H1 (cell line): ENCODE measurements at regions not wholly inside any gene's neighbourhood (a gene's known extent, or its start where the extent isn't known, plus 50 kb on each side); places are given as distances from the start of the nearest gene placed in this dataset.

Experiments
- CTCF ChIA-PET: fragments of 300-600 bp; sonication (Branson Sonifier 250); formaldehyde crosslinking; loops from one replicate; lab custom pipeline; 2021; ENCODE audit not compliant: partially characterized antibody; lab: Charles Lee
- POLR2A ChIA-PET: fragments of 300-600 bp; sonication (Branson Sonifier 250); formaldehyde crosslinking; loops from one replicate; lab custom pipeline; 2021; ENCODE audit warnings: inconsistent platforms; ENCODE audit not compliant: partially characterized antibody; lab: Charles Lee
- DNase-seq, 2 experiments: peaks; one replicate each; pipeline versions ENCODE4 v3.0.0 to v3.0.0-alpha.2; 2010 to 2022; ENCODE audit warnings: low spot score in 2 of 2, low read depth in 1 of 2, mixed read lengths in 1 of 2
- FAIRE-seq: peaks from 2 replicates; lab custom pipeline; 2011; peaks lifted over from hg19 to GRCh38; lab: Jason Lieb, UNC
- H2AFZ ChIP-seq: 2 replicates; pipeline ENCODE4 v1.8.1; 2012; ENCODE audit warnings: low read length, inconsistent platforms
- H2AK5ac ChIP-seq: 2 replicates; pipeline ENCODE4 v1.6.1; 2013; ENCODE audit warnings: low read depth, low read length
- H2BK120ac ChIP-seq: replicated peaks from 2 replicates; pipeline ENCODE3; 2013; ENCODE audit warnings: low read depth, low read length, inconsistent platforms
- H2BK12ac ChIP-seq: 2 replicates; pipeline ENCODE4 v1.6.1; 2013; ENCODE audit warnings: low read depth, low read length
- H2BK15ac ChIP-seq: 2 replicates; pipeline ENCODE4 v1.6.1; 2013; ENCODE audit warnings: low read length
- H2BK20ac ChIP-seq: 2 replicates; pipeline ENCODE4 v1.6.1; 2013; ENCODE audit warnings: low read length
- H2BK5ac ChIP-seq: 2 replicates; pipeline ENCODE4 v1.6.1; 2013; ENCODE audit warnings: low read depth, low read length
- H3K14ac ChIP-seq: 2 replicates; pipeline ENCODE4 v1.6.1; 2013; ENCODE audit warnings: inconsistent platforms; ENCODE audit not compliant: insufficient read length
- H3K18ac ChIP-seq: 2 replicates; pipeline ENCODE4 v1.6.1; 2013; ENCODE audit warnings: low read length; ENCODE audit errors: extremely low read depth
- H3K23ac ChIP-seq: 2 replicates; pipeline ENCODE4 v1.6.1; 2013; ENCODE audit warnings: inconsistent platforms; ENCODE audit not compliant: insufficient read length
- H3K23me2 ChIP-seq: 2 replicates; pipeline ENCODE4 v1.6.1; 2013; ENCODE audit warnings: low read depth, low read length
- H3K27ac ChIP-seq: 2 replicates; pipeline ENCODE4 v1.6.1; 2011; ENCODE audit warnings: low read depth, low read length, inconsistent platforms
- H3K27me3 ChIP-seq, 4 experiments: replicated peaks in 1 of 4; 1 replicate in 1 of 4; 2 replicates in 3 of 4; pipeline versions ENCODE4 v1.6.1 to v1.8.1; 2011 to 2013; ENCODE audit warnings: low read length in 3 of 4, mild to moderate bottlenecking in 3 of 4, inconsistent platforms in 2 of 4, mixed read lengths in 2 of 4, moderate library complexity in 1 of 4; ENCODE audit not compliant: control insufficient read depth in 3 of 4, insufficient read depth in 3 of 4; ENCODE audit errors: extremely low read depth in 1 of 4
- H3K36me3 ChIP-seq, 4 experiments: 2 replicates each; pipeline versions ENCODE4 v1.6.1 to v1.8.1; 2011 to 2013; ENCODE audit warnings: mild to moderate bottlenecking in 4 of 4, low read length in 3 of 4, moderate library complexity in 2 of 4, control low read depth in 1 of 4, inconsistent platforms in 1 of 4; ENCODE audit not compliant: insufficient read depth in 4 of 4, control insufficient read depth in 2 of 4
- H3K4ac ChIP-seq: replicated peaks from 2 replicates; pipeline ENCODE3; 2013; ENCODE audit warnings: low read length, low read depth, mixed read lengths, inconsistent platforms; ENCODE audit not compliant: insufficient read length
- H3K4me1 ChIP-seq, 4 experiments: replicated peaks in 1 of 4; 1 replicate in 1 of 4; 2 replicates in 3 of 4; pipeline versions ENCODE4 v1.6.1 to v1.8.1; 2011 to 2013; ENCODE audit warnings: low read length in 3 of 4, inconsistent platforms in 2 of 4, mixed read lengths in 1 of 4; ENCODE audit not compliant: insufficient read depth in 4 of 4, control insufficient read depth in 3 of 4
- H3K4me2 ChIP-seq, 2 experiments: 2 replicates each; pipeline versions ENCODE4 v1.6.1 to v1.8.1; 2011 to 2013; ENCODE audit warnings: low read depth in 2 of 2, low read length in 2 of 2, control low read depth in 1 of 2, inconsistent platforms in 1 of 2, mild to moderate bottlenecking in 1 of 2; ENCODE audit not compliant: insufficient read depth in 1 of 2
- H3K4me3 ChIP-seq, 4 experiments: fragments of 200-600, 300-600 bp in 1 of 4; sonication (generic), shearing (Covaris generic), sonication (Bioruptor Twin) in 1 of 4; 2 replicates each; pipeline versions ENCODE4 v1.5.1 to v1.8.1; 2011 to 2016; ENCODE audit warnings: low read length in 4 of 4, low read depth in 3 of 4, control low read depth in 2 of 4, inconsistent platforms in 2 of 4, mild to moderate bottlenecking in 2 of 4, mixed read lengths in 1 of 4, moderate library complexity in 1 of 4; ENCODE audit not compliant: insufficient read depth in 2 of 4; ENCODE audit errors: extremely low read depth in 1 of 4
- H3K56ac ChIP-seq: replicated peaks from 2 replicates; pipeline ENCODE3; 2013; ENCODE audit warnings: low read depth, mild to moderate bottlenecking, mixed read lengths, low read length, inconsistent platforms; ENCODE audit not compliant: insufficient read length
- H3K79me1 ChIP-seq: 2 replicates; pipeline ENCODE4 v1.6.1; 2013; ENCODE audit warnings: low read depth, low read length, control low read depth
- H3K79me2 ChIP-seq, 2 experiments: 2 replicates each; pipeline versions ENCODE4 v1.6.1 to v1.8.1; 2012 to 2013; ENCODE audit warnings: low read length in 2 of 2, mild to moderate bottlenecking in 2 of 2, inconsistent platforms in 1 of 2; ENCODE audit not compliant: insufficient read depth in 2 of 2, control insufficient read depth in 1 of 2
- H3K9ac ChIP-seq, 4 experiments: replicated peaks in 1 of 4; 1 replicate in 1 of 4; 2 replicates in 3 of 4; pipeline versions ENCODE4 v1.6.1 to v1.8.1; 2011 to 2013; ENCODE audit warnings: low read depth in 3 of 4, low read length in 3 of 4, control low read depth in 2 of 4, mild to moderate bottlenecking in 2 of 4, moderate library complexity in 2 of 4, inconsistent platforms in 1 of 4; ENCODE audit errors: extremely low read depth in 1 of 4
- H3K9me3 ChIP-seq, 2 experiments: 2 replicates each; pipeline versions ENCODE4 v1.6.1 to v1.8.1; 2012 to 2013; ENCODE audit warnings: mild to moderate bottlenecking in 2 of 2, moderate library complexity in 2 of 2, control low read depth in 1 of 2, inconsistent platforms in 1 of 2, low read depth in 1 of 2, low read length in 1 of 2, mixed read lengths in 1 of 2; ENCODE audit not compliant: insufficient read depth in 2 of 2
- H4K20me1 ChIP-seq, 2 experiments: replicated peaks in 1 of 2; 2 replicates each; pipeline versions ENCODE3 to v1.8.1; 2011 to 2013; ENCODE audit warnings: inconsistent platforms in 2 of 2, low read length in 2 of 2, mild to moderate bottlenecking in 1 of 2; ENCODE audit not compliant: insufficient read depth in 2 of 2, control insufficient read depth in 1 of 2
- H4K5ac ChIP-seq: 2 replicates; pipeline ENCODE4 v1.6.1; 2013; ENCODE audit warnings: low read length, low read depth, mixed read lengths, inconsistent platforms; ENCODE audit not compliant: insufficient read length
- H4K8ac ChIP-seq: 2 replicates; pipeline ENCODE4 v1.8.0; 2013; ENCODE audit warnings: mild to moderate bottlenecking, moderate library complexity, low read length, inconsistent platforms; ENCODE audit not compliant: insufficient read depth; ENCODE audit errors: extremely low read depth
- H4K91ac ChIP-seq: replicated peaks from 2 replicates; pipeline ENCODE3; 2013; ENCODE audit warnings: low read length, mixed read lengths, inconsistent platforms; ENCODE audit not compliant: insufficient read length
- CHD7 ChIP-seq: fragments of 300-600 bp; sonication (generic); IDR thresholded peaks from 2 replicates; pipeline ENCODE4 v1.7.1; 2012; ENCODE audit warnings: low read length, moderate library complexity, mild to moderate bottlenecking, inconsistent platforms; ENCODE audit not compliant: insufficient replicate concordance
- WGBS, 2 experiments: shearing (Covaris generic) in 1 of 2; methylation state at CpG; one replicate each; pipeline versions ENCODE4 v1.1.6 to v1.1.7; 2013 to 2015; ENCODE audit warnings: low lambda C conversion rate in 2 of 2, mixed read lengths in 2 of 2, inconsistent platforms in 1 of 2, low coverage in 1 of 2, missing lambda C conversion rate in 1 of 2; ENCODE audit not compliant: insufficient replicate concordance in 2 of 2, insufficient coverage in 1 of 2, insufficient read length in 1 of 2; ENCODE audit errors: extremely low coverage in 1 of 2, missing lambda C conversion rate in 1 of 2; 5-methylcytosine and 5-hydroxymethylcytosine counted together

DNA sequence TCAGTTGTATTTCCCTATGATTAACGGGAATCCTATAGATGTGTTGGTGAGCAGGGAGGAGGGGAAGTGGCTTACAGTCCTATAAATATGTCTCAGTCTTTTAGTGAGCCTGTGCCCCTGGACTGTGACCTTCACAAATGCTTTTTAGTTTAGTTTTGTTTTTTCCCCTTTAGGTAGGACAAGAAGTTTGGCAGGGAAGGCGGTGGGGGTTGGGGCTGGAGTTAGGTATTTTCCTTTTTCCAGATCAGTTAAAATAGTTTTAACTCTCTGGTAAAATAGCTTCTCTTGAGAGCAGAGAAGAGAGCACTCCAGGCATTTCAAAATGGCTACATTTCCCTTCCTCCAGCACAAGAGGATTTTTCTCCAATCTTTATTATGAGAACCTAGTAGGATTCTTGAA lies 272.1 kb downstream of the SPATA31D1 start:
- Histone ChIP-seq H3K9me3 (no peaks in the 10 kb centered on the region), H3K56ac (no peak overlapping the region), H3K18ac (no peak overlapping the region), H3K27me3 (no peaks in the 10 kb centered on the region), H2BK120ac (no peak overlapping the region), H2BK12ac (no peak overlapping the region), H3K4me2 (no peak overlapping the region), H4K20me1 (no peaks in the 10 kb centered on the region), H3K9ac (no peak overlapping the region), H2BK15ac (no peak overlapping the region), H2AK5ac (no peak overlapping the region), H3K4me3 (no peak overlapping the region), H3K23ac (no peak overlapping the region), H3K4ac (no peak overlapping the region), H3K79me1 (no peaks in the 10 kb centered on the region), H4K5ac (no peak overlapping the region), H3K79me2 (no peaks in the 10 kb centered on the region), H2BK20ac (no peak overlapping the region), H4K91ac (no peak overlapping the region), H3K14ac (no peak overlapping the region), H3K27ac (no peak overlapping the region), H2AFZ (peak overlapping the region; percentile 75; the same call in 1 of the 2 replicates), H4K8ac (no peak overlapping the region), H3K4me1 (no peaks in the 10 kb centered on the region), H3K36me3 (no peaks in the 10 kb centered on the region), H2BK5ac (no peak overlapping the region), H3K23me2 (no peaks in the 10 kb centered on the region)
- WGBS, 2 experiments = 88% methylated on average over 2 of the region's 2 CpGs; no CpG with 5 or more reads in 1 of the 2 experiments
- DNase-seq = no peak
- ChIA-PET CTCF (no interaction called here), POLR2A (no interaction called here)
- FAIRE-seq = no peak
- no peak for TF ChIP-seq CHD7
